HG02852 (cell line): ENCODE measurements at regions not wholly inside any gene's neighbourhood (a gene's known extent, or its start where the extent isn't known, plus 50 kb on each side); places are given as distances from the start of the nearest gene placed in this dataset.
"Not testable (repeated sequence)": the region's sequence is repeated elsewhere in the genome, so short reads cannot be mapped to it uniquely, and the experiment has no call there.

ENCODE experiments used
- ATAC-seq: cut with Tn5 transposase; IDR thresholded peaks from one replicate; pipeline ENCODE4 v1.9.1; 2021; ENCODE audit warnings: mild to moderate bottlenecking, moderate library complexity; ENCODE audit not compliant: unreplicated experiment

GRCh38 chr4:179601671-179602070 lies 2159.4 kb upstream of the AGA start:
- ATAC-seq = no peak

- no peak for ATAC-seq
Measured at GRCh38 chr4:179605196-179605595, 2163.0 kb upstream of the AGA start.

- ATAC-seq = peak; percentile 85
Measured at GRCh38 chr4:179607003-179607402, 2164.8 kb upstream of the AGA start.

- no peak for ATAC-seq
Measured at GRCh38 chr4:179615704-179616103, 2173.5 kb upstream of the AGA start.

- no peak for ATAC-seq
Measured at GRCh38 chr4:179618966-179619365, 2176.7 kb upstream of the AGA start.

GRCh38 chr4:179624768-179625181 lies 2182.5 kb upstream of the AGA start:
- ATAC-seq = no peak

- no peak for ATAC-seq
Measured at GRCh38 chr4:179625406-179625805, 2183.2 kb upstream of the AGA start.

GRCh38 chr4:179626687-179627086 lies 2184.4 kb upstream of the AGA start:
- ATAC-seq = no peak

- no peak for ATAC-seq
Measured at GRCh38 chr4:179631321-179631720, 2189.1 kb upstream of the AGA start.

- no peak for ATAC-seq
Measured at GRCh38 chr4:179634862-179635261, 2192.6 kb upstream of the AGA start.

- ATAC-seq = no peak
Measured at GRCh38 chr4:179662522-179662921, 2220.3 kb upstream of the AGA start.

GRCh38 chr4:179663641-179664429 lies 2221.6 kb upstream of the AGA start:
- ATAC-seq = no peak

GRCh38 chr4:179664430-179665027 lies 2222.3 kb upstream of the AGA start:
- ATAC-seq = no peak

- ATAC-seq = no peak
Measured at GRCh38 chr4:179666226-179666625, 2224.0 kb upstream of the AGA start.

GRCh38 chr4:179671609-179672008 lies 2229.4 kb upstream of the AGA start:
- no peak for ATAC-seq

- no peak for ATAC-seq
Measured at GRCh38 chr4:179678093-179678814, 2236.0 kb upstream of the AGA start.

GRCh38 chr4:179683661-179684060 lies 2241.4 kb upstream of the AGA start:
- ATAC-seq = not testable (repeated sequence)

GRCh38 chr4:179692222-179692621 lies 2250.0 kb upstream of the AGA start:
- no peak for ATAC-seq

- ATAC-seq = no peak
Measured at GRCh38 chr4:179695175-179695574, 2252.9 kb upstream of the AGA start.

- no peak for ATAC-seq
Measured at GRCh38 chr4:179698321-179698720, 2256.1 kb upstream of the AGA start.

- ATAC-seq = no peak
Measured at GRCh38 chr4:179709961-179710624, 2267.9 kb upstream of the AGA start.
